ENCODE measurements at regions not wholly inside any gene's neighbourhood (a gene's known extent, or its start where the extent isn't known, plus 50 kb on each side); places are given as distances from the start of the nearest gene placed in this dataset.

- no peak for TF ChIP-seq CTCF (IDR thresholded peaks at IDR 0.05; ENCODE audit: low read depth, low read length)
- H3K4me3 ChIP-seq (ENCODE audit: low read depth, low read length), result no peak overlapping the region
These were observed 510.9 kb downstream of the ANKRD7 start for GRCh38 chr7:118735441-118735840.

GRCh38 chr7:118737935-118738334 is 513.4 kb downstream of the ANKRD7 start:
- no peak overlapping the region for H3K4me3 ChIP-seq (ENCODE audit: low read depth, low read length)
- no peak for TF ChIP-seq CTCF (IDR thresholded peaks at IDR 0.05; ENCODE audit: low read depth, low read length)

- no peak overlapping the region for H3K4me3 ChIP-seq (ENCODE audit: low read depth, low read length)
- TF ChIP-seq CTCF (IDR thresholded peaks at IDR 0.05; ENCODE audit: low read depth, low read length), result no peak
These were observed 521.4 kb downstream of the ANKRD7 start for GRCh38 chr7:118745927-118746326.

- no peak for TF ChIP-seq CTCF (IDR thresholded peaks at IDR 0.05; ENCODE audit: low read depth, low read length)
These were observed 523.0 kb downstream of the ANKRD7 start for GRCh38 chr7:118747473-118747872.

GRCh38 chr7:118753479-118753878 is 529.0 kb downstream of the ANKRD7 start:
- no peak overlapping the region for H3K4me3 ChIP-seq (ENCODE audit: low read depth, low read length)
- TF ChIP-seq CTCF (IDR thresholded peaks at IDR 0.05; ENCODE audit: low read depth, low read length), result no peak

More at GRCh38 chr7:118747473-118747872, 523.0 kb downstream of the ANKRD7 start:
- H3K4me3 ChIP-seq (ENCODE audit: low read depth, low read length), result no peak overlapping the region

- no peak for TF ChIP-seq CTCF (IDR thresholded peaks at IDR 0.05; ENCODE audit: low read depth, low read length)
- H3K4me3 ChIP-seq (ENCODE audit: low read depth, low read length), result no peak overlapping the region
These were observed 530.1 kb downstream of the ANKRD7 start for GRCh38 chr7:118754608-118755007.

GRCh38 chr7:118755067-118755625 is 530.6 kb downstream of the ANKRD7 start:
- no peak for TF ChIP-seq CTCF (IDR thresholded peaks at IDR 0.05; ENCODE audit: low read depth, low read length)
- no peak overlapping the region for H3K4me3 ChIP-seq (ENCODE audit: low read depth, low read length)
